ENCODE measurements at regions not wholly inside any gene's neighbourhood (a gene's known extent, or its start where the extent isn't known, plus 50 kb on each side); places are given as distances from the start of the nearest gene placed in this dataset.

- peaks cover 0 to 3% of the 10 kb centered on the region in 2 experiments; a peak in 2 of 5 replicates for H3K9me3 Mint-ChIP-seq
These were observed 164.1 kb downstream of the UQCRFS1 start for GRCh38 chr19:29048873-29049272.

More at GRCh38 chr19:29048873-29049272, 164.1 kb downstream of the UQCRFS1 start:
- Histone ChIP-seq H3K4me1 (ENCODE audit: insufficient read depth, low read length) (peaks cover 9% of the 10 kb centered on the region; the same call in 1 of the 2 replicates), H4K20me1 (ENCODE audit: control insufficient read depth, insufficient read depth, insufficient read length) (no peaks in the 10 kb centered on the region), H3K4ac (ENCODE audit: low read depth, low read length) (no peak overlapping the region), H4K8ac (replicated peaks; ENCODE audit: insufficient read length, low read depth, low read length) (no peak overlapping the region), H3K23me2 (ENCODE audit: insufficient read length, low read depth, low read length, poor library complexity, severe bottlenecking) (no peaks in the 10 kb centered on the region), H2BK15ac (ENCODE audit: low read depth, low read length) (no peak overlapping the region), H2BK12ac (ENCODE audit: insufficient read length, low read depth, low read length) (no peak overlapping the region), H4K91ac (ENCODE audit: insufficient read length, low read depth, low read length) (no peak overlapping the region), H3K14ac (ENCODE audit: insufficient read depth, low read length) (no peak overlapping the region), H3K27ac (ENCODE audit: insufficient read length, low read depth, low read length) (no peak overlapping the region), H3K27me3 (ENCODE audit: insufficient read depth, low read length) (no peaks in the 10 kb centered on the region), H3K23ac (ENCODE audit: insufficient read length, low read depth, low read length) (no peak overlapping the region), H3K9me3 (ENCODE audit: control insufficient read depth, low read depth, low read length) (no peaks in the 10 kb centered on the region), H3T11ph (ENCODE audit: low read length) (no peak overlapping the region), H3K18ac (ENCODE audit: insufficient read length, low read depth, low read length) (no peak overlapping the region), H3K79me2 (ENCODE audit: insufficient read depth, low read length) (no peaks in the 10 kb centered on the region), H2BK20ac (ENCODE audit: low read depth, low read length, poor library complexity, severe bottlenecking) (no peak overlapping the region), H3K4me2 (ENCODE audit: insufficient read depth, insufficient read length, low read length) (no peak overlapping the region), H4K5ac (ENCODE audit: insufficient read length, low read depth, low read length) (no peak overlapping the region), H2AFZ (ENCODE audit: low read length) (no peak overlapping the region), H2AK5ac (ENCODE audit: insufficient read length, low read length) (no peak overlapping the region), H2BK5ac (ENCODE audit: insufficient read length, low read length) (no peak overlapping the region), H3K56ac (ENCODE audit: insufficient read length, low read depth, low read length) (no peak overlapping the region), H3K9ac (ENCODE audit: extremely low read depth, insufficient read length, low read length) (no peak overlapping the region), H2BK120ac (ENCODE audit: low read depth, low read length, poor library complexity, severe bottlenecking) (no peak overlapping the region), H3K79me1 (ENCODE audit: insufficient read depth, low read depth, low read length, poor library complexity, severe bottlenecking) (no peaks in the 10 kb centered on the region)
- Mint-ChIP-seq H3K27ac (no peak overlapping the region), H3K4me1 (peaks cover 45 to 50% of the 10 kb centered on the region in 2 experiments), H3K36me3 (ENCODE audit: insufficient read depth in 1 of 3, low read depth in 3 of 3) (peaks cover 0 to 3% (median 0%) of the 10 kb centered on the region in 3 experiments; a peak in 3 of 7 replicates), H3K4me3 (no peak overlapping the region), H3K27me3 (ENCODE audit: low read depth) (no peaks in the 10 kb centered on the region; the same call in 1 of the 2 replicates)
- WGBS (ENCODE audit: extremely low coverage, insufficient read length, low lambda C conversion rate) = no CpG with 5 or more reads among the region's 5 CpGs
- TF ChIP-seq CTCF (conservative IDR thresholded peaks at IDR 0.05) = no peak
- no peak for DNase-seq
